ENCODE measurements at regions not wholly inside any gene's neighbourhood (a gene's known extent, or its start where the extent isn't known, plus 50 kb on each side); places are given as distances from the start of the nearest gene placed in this dataset.

DNA sequence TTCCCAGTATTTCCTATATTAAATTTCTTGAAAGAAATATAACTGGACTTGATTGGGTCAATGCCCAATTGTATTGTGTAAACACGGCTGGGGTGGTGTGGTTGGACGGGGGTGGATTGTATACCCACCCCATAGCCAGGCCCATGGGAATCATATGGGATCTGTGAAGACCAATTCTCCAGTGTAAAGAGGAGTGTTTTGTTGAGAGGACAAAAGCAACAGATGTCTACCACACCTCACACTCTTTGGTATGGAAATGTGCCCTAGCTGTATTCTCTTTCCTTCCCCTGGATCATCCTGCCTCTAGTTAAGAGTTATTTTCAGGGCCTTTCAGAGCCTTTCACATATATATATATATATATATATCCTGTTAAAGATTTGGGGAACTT lies 57.5 kb upstream of the TGIF1 start:
- peaks cover 0 to 17% (median 10%) of the 10 kb centered on the region in 4 donors for H3K9me3 ChIP-seq
- no peaks in the 10 kb centered on the region for H3K4me1 ChIP-seq
- H3K27ac ChIP-seq (replicated peaks in 1 of 4), result no peak overlapping the region
- no peaks in the 10 kb centered on the region for H3K36me3 ChIP-seq
- H3K4me3 ChIP-seq, result no peak overlapping the region
- H3K27me3 ChIP-seq, result no peaks in the 10 kb centered on the region
- intact Hi-C loops (cut with DNase I), result no loop called here
- TF ChIP-seq POLR2AphosphoS5 (IDR thresholded peaks at IDR 0.05) (no peak), EP300 (IDR thresholded peaks at IDR 0.05) (no peak), CTCF (IDR thresholded peaks at IDR 0.05) (no peak), POLR2A (IDR thresholded peaks at IDR 0.05; ENCODE audit: low read depth) (no peak)
- WGBS, result 84% methylated on average over 2 of the region's 2 CpGs
- DNase-seq (ENCODE audit: extremely low spot score), result no peak

DNA sequence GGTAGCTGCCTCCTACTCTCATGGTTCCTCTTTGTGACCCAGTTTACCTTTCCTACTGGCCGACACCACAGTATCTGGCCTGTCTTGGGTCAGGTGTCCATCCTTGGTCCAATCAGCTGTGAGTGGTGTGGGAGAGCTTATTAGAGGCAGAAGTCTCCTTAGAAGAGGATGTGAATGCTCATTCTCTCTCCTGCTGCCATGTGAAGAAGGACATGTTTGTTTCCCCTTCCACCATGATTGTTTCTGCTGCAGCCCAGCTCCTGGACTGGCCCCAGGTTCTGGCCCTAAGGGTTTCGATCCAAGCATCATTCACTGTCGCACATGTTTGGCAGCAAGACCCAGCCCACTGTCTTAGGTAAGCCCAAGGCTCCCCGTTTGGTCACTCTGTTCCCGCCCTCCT lies 55.3 kb upstream of the TGIF1 start:
- TF ChIP-seq EP300 (IDR thresholded peaks at IDR 0.05), result no peak
- TF ChIP-seq CTCF (IDR thresholded peaks at IDR 0.05), result no peak
- TF ChIP-seq POLR2AphosphoS5 (IDR thresholded peaks at IDR 0.05), result no peak
- no peak for TF ChIP-seq POLR2A (IDR thresholded peaks at IDR 0.05; ENCODE audit: low read depth)
- H3K27me3 ChIP-seq, result no peaks in the 10 kb centered on the region
- H3K4me3 ChIP-seq, result no peak overlapping the region
- no peak overlapping the region for H3K27ac ChIP-seq (replicated peaks in 1 of 4)
- peaks cover 0 to 10% (median 10%) of the 10 kb centered on the region in 4 donors for H3K9me3 ChIP-seq
- no peaks in the 10 kb centered on the region for H3K4me1 ChIP-seq
- intact Hi-C loops (cut with DNase I), result no loop called here
- no peak for DNase-seq (ENCODE audit: extremely low spot score)
- WGBS, result 96% methylated on average over 5 of the region's 5 CpGs
- H3K36me3 ChIP-seq, result no peaks in the 10 kb centered on the region

DNA sequence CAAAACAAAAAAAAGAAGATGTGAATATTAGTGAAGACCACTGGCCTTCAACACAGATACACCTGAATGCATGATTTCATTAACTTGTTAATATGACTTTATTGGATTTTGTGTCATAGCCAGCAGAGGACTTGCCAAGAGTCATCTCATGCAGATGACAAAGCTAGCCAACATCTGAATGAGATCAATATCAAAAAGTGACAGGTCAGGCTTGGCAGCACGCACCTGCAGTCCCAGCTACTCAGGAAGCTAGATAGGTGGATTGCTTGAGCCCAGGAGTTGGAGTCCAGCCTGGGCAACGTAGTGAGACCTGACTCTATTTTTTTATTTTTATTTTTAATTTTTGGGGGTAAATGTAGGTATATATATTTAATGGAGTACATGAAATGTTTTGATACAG lies 54.5 kb upstream of the TGIF1 start:
- no peak overlapping the region for H3K27ac ChIP-seq (replicated peaks in 1 of 4)
- intact Hi-C loops (cut with DNase I), result no loop called here
- no peaks in the 10 kb centered on the region for H3K36me3 ChIP-seq
- WGBS, result 82% methylated on average over 2 of the region's 2 CpGs
- TF ChIP-seq EP300 (IDR thresholded peaks at IDR 0.05) (no peak), POLR2AphosphoS5 (IDR thresholded peaks at IDR 0.05) (no peak), POLR2A (IDR thresholded peaks at IDR 0.05; ENCODE audit: low read depth) (no peak), CTCF (IDR thresholded peaks at IDR 0.05) (no peak)
- H3K4me3 ChIP-seq, result no peak overlapping the region
- no peak for DNase-seq (ENCODE audit: extremely low spot score)
- peaks cover 0 to 2% (median 2%) of the 10 kb centered on the region in 4 donors for H3K9me3 ChIP-seq
- H3K4me1 ChIP-seq, result no peaks in the 10 kb centered on the region
- H3K27me3 ChIP-seq, result no peaks in the 10 kb centered on the region

- Histone ChIP-seq H3K36me3 (no peaks in the 10 kb centered on the region), H3K27me3 (no peaks in the 10 kb centered on the region), H3K9me3 (no peaks in the 10 kb centered on the region), H3K27ac (replicated peaks in 1 of 4) (no peak overlapping the region), H3K4me1 (no peaks in the 10 kb centered on the region), H3K4me3 (no peak overlapping the region)
- intact Hi-C loops (cut with DNase I), result no loop called here
- no peak for DNase-seq (ENCODE audit: extremely low spot score)
- TF ChIP-seq POLR2AphosphoS5 (IDR thresholded peaks at IDR 0.05) (no peak), EP300 (IDR thresholded peaks at IDR 0.05) (no peak)
- 82% methylated on average over 7 of the region's 7 CpGs for WGBS
Measured at GRCh38 chr18:3397031-3397750, 52.8 kb upstream of the TGIF1 start.

GRCh38 chr18:3397786-3398185 lies 52.2 kb upstream of the TGIF1 start:
- Histone ChIP-seq H3K4me3 (no peak overlapping the region), H3K27me3 (no peaks in the 10 kb centered on the region), H3K4me1 (no peaks in the 10 kb centered on the region), H3K27ac (replicated peaks in 1 of 4) (no peak overlapping the region), H3K9me3 (no peaks in the 10 kb centered on the region), H3K36me3 (no peaks in the 10 kb centered on the region)
- TF ChIP-seq POLR2A (IDR thresholded peaks at IDR 0.05; ENCODE audit: low read depth) (no peak), POLR2AphosphoS5 (IDR thresholded peaks at IDR 0.05) (no peak), EP300 (IDR thresholded peaks at IDR 0.05) (no peak), CTCF (IDR thresholded peaks at IDR 0.05) (no peak)
- intact Hi-C loops (cut with DNase I), result no loop called here
- WGBS, result 73% methylated on average over 2 of the region's 2 CpGs
- DNase-seq (ENCODE audit: extremely low spot score), result no peak

Data from esophagus muscularis mucosa (tissue), 4 donors.